ENCODE measurements at regions not wholly inside any gene's neighbourhood (a gene's known extent, or its start where the extent isn't known, plus 50 kb on each side); places are given as distances from the start of the nearest gene placed in this dataset.
"Not testable (repeated sequence)": the region's sequence is repeated elsewhere in the genome, so short reads cannot be mapped to it uniquely, and the experiment has no call there.

GRCh38 chr3:59170166-59170565, 120.3 kb upstream of the CFAP20DC start:
- not testable (repeated sequence) for DNase-seq

GRCh38 chr3:59167756-59168155, 117.9 kb upstream of the CFAP20DC start:
- DNase-seq = no peak

GRCh38 chr3:59163953-59164352, 114.1 kb upstream of the CFAP20DC start:
- no peak for DNase-seq

- DNase-seq = no peak
Observed at GRCh38 chr3:59161048-59161447, 111.2 kb upstream of the CFAP20DC start.

GRCh38 chr3:59160133-59160746, 110.4 kb upstream of the CFAP20DC start:
- no peak for DNase-seq

- no peak for DNase-seq
Observed at GRCh38 chr3:59153648-59154047, 103.8 kb upstream of the CFAP20DC start.

- no peak for DNase-seq
Observed at GRCh38 chr3:59152943-59153342, 103.1 kb upstream of the CFAP20DC start.

- no peak for DNase-seq
Observed at GRCh38 chr3:59150039-59150438, 100.2 kb upstream of the CFAP20DC start.

GRCh38 chr3:59149166-59149565, 99.3 kb upstream of the CFAP20DC start:
- no peak for DNase-seq

GRCh38 chr3:59143447-59143846, 93.6 kb upstream of the CFAP20DC start:
- DNase-seq = no peak

- DNase-seq = no peak
Observed at GRCh38 chr3:59142556-59142955, 92.7 kb upstream of the CFAP20DC start.

GRCh38 chr3:59138966-59139365, 89.1 kb upstream of the CFAP20DC start:
- no peak for DNase-seq

GRCh38 chr3:59137415-59137814, 87.6 kb upstream of the CFAP20DC start:
- DNase-seq = no peak

GRCh38 chr3:59136081-59136480, 86.3 kb upstream of the CFAP20DC start:
- no peak for DNase-seq

GRCh38 chr3:59135096-59135495, 85.3 kb upstream of the CFAP20DC start:
- DNase-seq = no peak

- DNase-seq = no peak
Observed at GRCh38 chr3:59133311-59133710, 83.5 kb upstream of the CFAP20DC start.

- no peak for DNase-seq
Observed at GRCh38 chr3:59131016-59131766, 81.4 kb upstream of the CFAP20DC start.

- no peak for DNase-seq
Observed at GRCh38 chr3:59128685-59129084, 78.9 kb upstream of the CFAP20DC start.

GRCh38 chr3:59127071-59127470, 77.2 kb upstream of the CFAP20DC start:
- DNase-seq = no peak

GRCh38 chr3:59126446-59126845, 76.6 kb upstream of the CFAP20DC start:
- DNase-seq = no peak

- DNase-seq = no peak
Observed at GRCh38 chr3:59121346-59122144, 71.7 kb upstream of the CFAP20DC start.

GRCh38 chr3:59118928-59119327, 69.1 kb upstream of the CFAP20DC start:
- no peak for DNase-seq

GRCh38 chr3:59117396-59117795, 67.6 kb upstream of the CFAP20DC start:
- DNase-seq = no peak

GRCh38 chr3:59116233-59116537, 66.4 kb upstream of the CFAP20DC start:
- DNase-seq = no peak

Data from activated CD4-positive, alpha-beta T cell treated with anti-CD3 and anti-CD28 coated beads, Interleukin-2, amount 50 U/mL, for 4 hours (primary cell).